B cell (primary cell): ENCODE measurements at regions not wholly inside any gene's neighbourhood (a gene's known extent, or its start where the extent isn't known, plus 50 kb on each side); places are given as distances from the start of the nearest gene placed in this dataset.

Source experiments
- ATAC-seq: fragments of 200-7000 bp; cut with Tn5 transposase; one replicate; pipeline ENCODE4 v1.10.0; 2021; ENCODE audit warnings: low read depth, mild to moderate bottlenecking, moderate number of reproducible peaks, moderate library complexity
- CTCF ChIA-PET: fragments of 350-600 bp; sonication (Branson Sonifier 250); formaldehyde crosslinking; loops from one replicate; lab custom pipeline; 2021; ENCODE audit warnings: antibody characterized with exemption, inconsistent platforms; lab: Charles Lee
- POLR2A ChIA-PET: fragments of 350-600 bp; sonication (Branson Sonifier 250); formaldehyde crosslinking; loops from one replicate; lab custom pipeline; 2021; ENCODE audit warnings: antibody characterized with exemption; lab: Charles Lee
- DNase-seq: peaks from one replicate; pipeline ENCODE4 v3.0.0; 2013
- H2AFZ ChIP-seq: 2 replicates; pipeline ENCODE4 v1.6.1; 2012; ENCODE audit warnings: mild to moderate bottlenecking, low read depth, low read length; ENCODE audit not compliant: insufficient read depth, poor library complexity, severe bottlenecking
- H3K27ac ChIP-seq, 2 donors: 1 replicate in 1 of 2; 2 replicates in 1 of 2; pipeline ENCODE4 v1.5.1; 2012 to 2013; ENCODE audit warnings: low read length in 2 of 2, mild to moderate bottlenecking in 2 of 2, moderate library complexity in 1 of 2
- H3K27me3 ChIP-seq, 4 experiments: fragments of 200-600 bp in 1 of 4; sonication (generic) in 1 of 4; replicated peaks in 1 of 4; 1 replicate in 2 of 4; 2 replicates in 2 of 4; pipeline versions ENCODE4 v1.6.1 to v1.7.0; 2013 to 2016; ENCODE audit warnings: low read length in 3 of 4, mild to moderate bottlenecking in 2 of 4, mixed read lengths in 1 of 4, moderate library complexity in 1 of 4; ENCODE audit not compliant: insufficient read depth in 4 of 4, control insufficient read depth in 3 of 4; ENCODE audit errors: control extremely low read depth in 1 of 4
- H3K36me3 ChIP-seq, 2 experiments: replicated peaks in 1 of 2; 1 replicate in 1 of 2; 2 replicates in 1 of 2; pipeline versions ENCODE4 v1.6.1 to v1.7.1; 2013; ENCODE audit warnings: low read length in 1 of 2; ENCODE audit not compliant: insufficient read depth in 2 of 2, control insufficient read depth in 1 of 2; ENCODE audit errors: control extremely low read depth in 1 of 2, extremely low read depth in 1 of 2
- H3K4me1 ChIP-seq, 2 donors: fragments of 200-600 bp in 1 of 2; sonication (generic) in 1 of 2; 1 replicate in 1 of 2; 2 replicates in 1 of 2; pipeline versions ENCODE4 v1.5.1 to v1.6.1; 2013 to 2017; ENCODE audit warnings: low read length in 2 of 2; ENCODE audit not compliant: control insufficient read depth in 2 of 2, insufficient read depth in 2 of 2
- H3K4me2 ChIP-seq: replicated peaks from 2 replicates; pipeline ENCODE3; 2012; ENCODE audit warnings: mild to moderate bottlenecking, low read depth, low read length; ENCODE audit not compliant: poor library complexity, severe bottlenecking
- H3K4me3 ChIP-seq, 5 experiments: fragments of 200-600 bp in 1 of 5; sonication (generic) in 1 of 5; 1 replicate in 3 of 5; 2 replicates in 2 of 5; pipeline versions ENCODE4 v1.5.1 to v1.7.0; 2011 to 2016; ENCODE audit warnings: low read length in 4 of 5, mild to moderate bottlenecking in 4 of 5, low read depth in 2 of 5, control low read depth in 1 of 5, moderate library complexity in 1 of 5; ENCODE audit not compliant: insufficient read depth in 1 of 5; ENCODE audit errors: control extremely low read depth in 1 of 5, extremely low read depth in 1 of 5
- H3K79me2 ChIP-seq: fragments of 200-600 bp; sonication (generic); one replicate; pipeline ENCODE4 v1.6.0; 2016; ENCODE audit warnings: low read length; ENCODE audit not compliant: control insufficient read depth, insufficient read depth
- H3K9ac ChIP-seq: fragments of 200-600 bp; sonication (generic); 2 replicates; pipeline ENCODE4 v1.6.1; 2017; ENCODE audit warnings: mild to moderate bottlenecking, low read length, moderate library complexity
- H3K9me3 ChIP-seq, 3 donors: one replicate each; pipeline versions ENCODE4 v1.6.1 to v1.7.1; 2013; ENCODE audit warnings: low read length in 2 of 3; ENCODE audit not compliant: control insufficient read depth in 2 of 3, insufficient read depth in 1 of 3; ENCODE audit errors: control extremely low read depth in 1 of 3
- H4K20me1 ChIP-seq: 2 replicates; pipeline ENCODE4 v1.6.0; 2012; ENCODE audit warnings: mild to moderate bottlenecking, low read length; ENCODE audit not compliant: insufficient read depth, control insufficient read depth, poor library complexity, severe bottlenecking
- H3K27ac Mint-ChIP-seq: one replicate; pipeline ENCODE4 v1.8.0; 2021; ENCODE audit warnings: mixed read lengths
- H3K27me3 Mint-ChIP-seq: one replicate; pipeline ENCODE4 v1.8.0; 2021; ENCODE audit warnings: mixed read lengths
- H3K4me1 Mint-ChIP-seq: one replicate; pipeline ENCODE4 v1.8.0; 2021; ENCODE audit warnings: mixed read lengths
- H3K4me3 Mint-ChIP-seq: one replicate; pipeline ENCODE4 v1.8.0; 2021; ENCODE audit warnings: mixed read lengths
- H3K9me3 Mint-ChIP-seq: one replicate; pipeline ENCODE4 v1.8.0; 2022; ENCODE audit warnings: mixed read lengths; ENCODE audit not compliant: insufficient read depth
- CTCF ChIP-seq: fragments of 200-600 bp; IDR thresholded peaks from one replicate; pipeline ENCODE4 v1.8.0; 2022; ENCODE audit warnings: antibody characterized with exemption, mild to moderate bottlenecking
- EZH2 ChIP-seq: IDR thresholded peaks from 2 replicates; pipeline ENCODE4 v1.6.1; 2012; ENCODE audit warnings: borderline replicate concordance, low read depth, mild to moderate bottlenecking, moderate library complexity, low read length; ENCODE audit not compliant: insufficient read depth, poor library complexity, severe bottlenecking
- WGBS: methylation state at CpG from one replicate; pipeline ENCODE4 v1.1.5; 2013; ENCODE audit warnings: missing lambda C conversion rate; ENCODE audit not compliant: insufficient coverage; 5-methylcytosine and 5-hydroxymethylcytosine counted together
- intact Hi-C: fragments of 100-400 bp; cut with micrococcal nuclease; formaldehyde crosslinking; loops from one replicate; pipeline ENCODE4 v1.10.0; 2022

GRCh38 chr1:187384504-187384903, 555.8 kb downstream of the PLA2G4A start:
- Histone ChIP-seq H3K36me3 (no peaks in the 10 kb centered on the region), H2AFZ (no peak overlapping the region), H3K4me1 (no peaks in the 10 kb centered on the region), H3K27me3 (no peaks in the 10 kb centered on the region), H4K20me1 (no peaks in the 10 kb centered on the region), H3K4me2 (no peak overlapping the region), H3K79me2 (no peaks in the 10 kb centered on the region), H3K4me3 (no peak overlapping the region), H3K27ac (no peak overlapping the region), H3K9me3 (no peaks in the 10 kb centered on the region), H3K9ac (no peak overlapping the region)
- intact Hi-C loops: no loop called here
- no peak overlapping the region for H3K27ac Mint-ChIP-seq
- ChIA-PET CTCF (no interaction called here), POLR2A (no interaction called here)
- DNase-seq (no peak), ATAC-seq (no peak)
- 40% methylated on average over 2 of the region's 2 CpGs for WGBS
- no peaks in the 10 kb centered on the region for H3K27me3 Mint-ChIP-seq
- TF ChIP-seq CTCF (no peak), EZH2 (no peak)
- H3K4me1 Mint-ChIP-seq: no peaks in the 10 kb centered on the region
- H3K4me3 Mint-ChIP-seq: no peak overlapping the region
- H3K9me3 Mint-ChIP-seq: no peaks in the 10 kb centered on the region

GRCh38 chr1:187390215-187390818, 561.6 kb downstream of the PLA2G4A start:
- ChIA-PET POLR2A (no interaction called here), CTCF (no interaction called here)
- DNase-seq (no peak), ATAC-seq (no peak)
- Histone ChIP-seq H3K27me3 (no peaks in the 10 kb centered on the region), H3K4me3 (no peak overlapping the region), H3K27ac (no peak overlapping the region), H3K36me3 (no peaks in the 10 kb centered on the region), H3K79me2 (no peaks in the 10 kb centered on the region), H2AFZ (no peak overlapping the region), H4K20me1 (no peaks in the 10 kb centered on the region), H3K4me1 (no peaks in the 10 kb centered on the region), H3K4me2 (no peak overlapping the region), H3K9me3 (no peaks in the 10 kb centered on the region), H3K9ac (no peak overlapping the region)
- intact Hi-C loops: no loop called here
- no peaks in the 10 kb centered on the region for H3K9me3 Mint-ChIP-seq
- no peaks in the 10 kb centered on the region for H3K4me1 Mint-ChIP-seq
- H3K27ac Mint-ChIP-seq: no peak overlapping the region
- WGBS: 70% methylated on average over 2 of the region's 3 CpGs
- no peak for TF ChIP-seq EZH2
- TF ChIP-seq CTCF: no peak
- H3K27me3 Mint-ChIP-seq: no peaks in the 10 kb centered on the region
- no peak overlapping the region for H3K4me3 Mint-ChIP-seq
